ENCODE measurements at regions not wholly inside any gene's neighbourhood (a gene's known extent, or its start where the extent isn't known, plus 50 kb on each side); places are given as distances from the start of the nearest gene placed in this dataset.

GRCh38 chr4:130703211-130703935, 1607.4 kb downstream of the C4orf33 start:
- FAIRE-seq (no peak), DNase-seq (ENCODE audit: low read depth) (peak; percentile 7)
- Histone ChIP-seq H3K27me3 (ENCODE audit: control insufficient read depth, insufficient read depth, low read length) (no peaks in the 10 kb centered on the region), H3K36me3 (ENCODE audit: control insufficient read depth, insufficient read depth, low read length) (no peaks in the 10 kb centered on the region), H3K4me3 (ENCODE audit: low read depth, low read length) (no peak overlapping the region)
- TF ChIP-seq CTCF (IDR thresholded peaks at IDR 0.05; ENCODE audit: insufficient read depth, low read length, severe bottlenecking) = no peak

DNA sequence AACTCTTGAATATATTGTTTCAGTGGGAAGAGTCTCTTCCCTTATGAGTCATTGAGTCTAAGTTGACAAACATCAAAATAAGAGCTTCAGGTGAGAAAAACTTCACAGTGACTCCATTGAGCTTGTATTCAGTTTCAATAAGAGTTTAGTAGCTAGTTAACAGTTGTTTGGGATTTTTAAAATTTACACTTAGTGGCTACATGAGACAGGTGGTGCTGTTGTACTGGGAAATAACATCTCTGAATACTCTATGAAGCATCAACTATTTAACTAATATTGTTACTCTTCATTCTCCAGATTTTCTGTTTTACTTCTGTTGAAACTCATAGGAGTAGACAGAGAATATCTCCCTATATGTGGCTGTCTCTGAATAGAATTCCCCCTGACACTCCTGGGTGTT, 1609.1 kb downstream of the C4orf33 start:
- Histone ChIP-seq H3K4me3 (ENCODE audit: low read depth, low read length) (no peak overlapping the region), H3K27me3 (ENCODE audit: control insufficient read depth, insufficient read depth, low read length) (no peaks in the 10 kb centered on the region), H3K36me3 (ENCODE audit: control insufficient read depth, insufficient read depth, low read length) (no peaks in the 10 kb centered on the region)
- FAIRE-seq (no peak), DNase-seq (ENCODE audit: low read depth) (no peak)
- no peak for TF ChIP-seq CTCF (IDR thresholded peaks at IDR 0.05; ENCODE audit: insufficient read depth, low read length, severe bottlenecking)

DNA sequence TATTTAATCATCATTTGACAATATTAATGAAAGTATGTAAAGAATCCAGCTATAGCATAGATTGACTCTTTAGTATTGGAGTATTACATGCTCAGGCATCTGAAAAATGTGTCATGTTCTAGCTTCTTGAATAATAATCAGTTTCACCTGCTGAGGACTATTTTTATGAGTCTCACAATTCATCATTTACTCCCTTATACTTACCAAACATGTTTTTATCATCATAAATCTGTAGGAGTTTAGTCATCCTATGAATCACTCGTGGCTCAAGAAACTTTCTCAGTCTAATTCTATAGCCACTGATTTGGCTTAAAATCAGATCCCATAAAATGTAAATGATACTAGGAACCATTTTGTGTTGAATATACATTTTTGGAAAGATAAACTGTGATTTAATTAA, 1616.1 kb downstream of the C4orf33 start:
- Histone ChIP-seq H3K36me3 (ENCODE audit: control insufficient read depth, insufficient read depth, low read length) (no peaks in the 10 kb centered on the region), H3K27me3 (ENCODE audit: control insufficient read depth, insufficient read depth, low read length) (no peaks in the 10 kb centered on the region), H3K4me3 (ENCODE audit: low read depth, low read length) (no peak overlapping the region)
- no peak for TF ChIP-seq CTCF (IDR thresholded peaks at IDR 0.05; ENCODE audit: insufficient read depth, low read length, severe bottlenecking)
- peak; percentile 63 for DNase-seq (ENCODE audit: low read depth)
- FAIRE-seq = no peak

- TF ChIP-seq CTCF (IDR thresholded peaks at IDR 0.05; ENCODE audit: insufficient read depth, low read length, severe bottlenecking) = no peak
- no peak for FAIRE-seq
- Histone ChIP-seq H3K36me3 (ENCODE audit: control insufficient read depth, insufficient read depth, low read length) (no peaks in the 10 kb centered on the region), H3K4me3 (ENCODE audit: low read depth, low read length) (no peak overlapping the region), H3K27me3 (ENCODE audit: control insufficient read depth, insufficient read depth, low read length) (no peaks in the 10 kb centered on the region)
- no peak for DNase-seq (ENCODE audit: low read depth)
Measured at GRCh38 chr4:130714006-130714405, 1618.1 kb downstream of the C4orf33 start.

DNA sequence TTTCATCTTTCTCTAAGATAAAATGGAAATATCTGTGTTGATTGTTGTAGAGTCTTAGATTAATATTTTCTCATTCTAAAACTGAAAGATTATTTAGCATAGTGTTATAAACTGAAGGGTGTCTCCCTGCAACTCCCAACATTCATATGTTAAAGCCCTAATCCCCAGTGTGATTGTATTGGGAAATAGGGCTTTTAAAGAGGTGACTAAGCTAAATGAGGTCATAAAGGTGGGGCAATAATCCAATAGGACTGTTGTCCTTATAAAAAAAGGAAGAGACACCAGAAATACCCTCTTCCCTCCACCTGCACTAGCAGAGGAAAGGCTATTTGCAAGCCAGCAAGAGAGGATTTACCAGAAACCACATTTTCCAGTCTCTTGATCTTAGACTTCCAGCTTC, 1626.4 kb downstream of the C4orf33 start:
- no peaks in the 10 kb centered on the region for H3K27me3 ChIP-seq (ENCODE audit: control insufficient read depth, insufficient read depth, low read length)
- TF ChIP-seq CTCF (IDR thresholded peaks at IDR 0.05; ENCODE audit: insufficient read depth, low read length, severe bottlenecking) = no peak
- DNase-seq (ENCODE audit: low read depth) = peak; percentile 44

More for the DNA sequence above, 1626.4 kb downstream of the C4orf33 start:
- Histone ChIP-seq H3K4me3 (ENCODE audit: low read depth, low read length) (no peak overlapping the region), H3K36me3 (ENCODE audit: control insufficient read depth, insufficient read depth, low read length) (no peaks in the 10 kb centered on the region)
- no peak for FAIRE-seq
